H1 (cell line): ENCODE measurements at regions not wholly inside any gene's neighbourhood (a gene's known extent, or its start where the extent isn't known, plus 50 kb on each side); places are given as distances from the start of the nearest gene placed in this dataset.
A peak's percentile ranks its signal among the peaks of the same experiment; 100 is the strongest.

Experiments
- CTCF ChIA-PET: fragments of 300-600 bp; sonication (Branson Sonifier 250); formaldehyde crosslinking; loops from one replicate; lab custom pipeline; 2021; ENCODE audit not compliant: partially characterized antibody; lab: Charles Lee
- POLR2A ChIA-PET: fragments of 300-600 bp; sonication (Branson Sonifier 250); formaldehyde crosslinking; loops from one replicate; lab custom pipeline; 2021; ENCODE audit warnings: inconsistent platforms; ENCODE audit not compliant: partially characterized antibody; lab: Charles Lee
- DNase-seq, 2 experiments: peaks; one replicate each; pipeline versions ENCODE4 v3.0.0 to v3.0.0-alpha.2; 2010 to 2022; ENCODE audit warnings: low spot score in 2 of 2, low read depth in 1 of 2, mixed read lengths in 1 of 2
- FAIRE-seq: peaks from 2 replicates; lab custom pipeline; 2011; peaks lifted over from hg19 to GRCh38; lab: Jason Lieb, UNC
- H2AFZ ChIP-seq: 2 replicates; pipeline ENCODE4 v1.8.1; 2012; ENCODE audit warnings: low read length, inconsistent platforms
- H2AK5ac ChIP-seq: 2 replicates; pipeline ENCODE4 v1.6.1; 2013; ENCODE audit warnings: low read depth, low read length
- H2BK120ac ChIP-seq: replicated peaks from 2 replicates; pipeline ENCODE3; 2013; ENCODE audit warnings: low read depth, low read length, inconsistent platforms
- H2BK12ac ChIP-seq: 2 replicates; pipeline ENCODE4 v1.6.1; 2013; ENCODE audit warnings: low read depth, low read length
- H2BK15ac ChIP-seq: 2 replicates; pipeline ENCODE4 v1.6.1; 2013; ENCODE audit warnings: low read length
- H2BK20ac ChIP-seq: 2 replicates; pipeline ENCODE4 v1.6.1; 2013; ENCODE audit warnings: low read length
- H2BK5ac ChIP-seq: 2 replicates; pipeline ENCODE4 v1.6.1; 2013; ENCODE audit warnings: low read depth, low read length
- H3K14ac ChIP-seq: 2 replicates; pipeline ENCODE4 v1.6.1; 2013; ENCODE audit warnings: inconsistent platforms; ENCODE audit not compliant: insufficient read length
- H3K18ac ChIP-seq: 2 replicates; pipeline ENCODE4 v1.6.1; 2013; ENCODE audit warnings: low read length; ENCODE audit errors: extremely low read depth
- H3K23ac ChIP-seq: 2 replicates; pipeline ENCODE4 v1.6.1; 2013; ENCODE audit warnings: inconsistent platforms; ENCODE audit not compliant: insufficient read length
- H3K23me2 ChIP-seq: 2 replicates; pipeline ENCODE4 v1.6.1; 2013; ENCODE audit warnings: low read depth, low read length
- H3K27ac ChIP-seq: 2 replicates; pipeline ENCODE4 v1.6.1; 2011; ENCODE audit warnings: low read depth, low read length, inconsistent platforms
- H3K27me3 ChIP-seq, 4 experiments: replicated peaks in 1 of 4; 1 replicate in 1 of 4; 2 replicates in 3 of 4; pipeline versions ENCODE4 v1.6.1 to v1.8.1; 2011 to 2013; ENCODE audit warnings: low read length in 3 of 4, mild to moderate bottlenecking in 3 of 4, inconsistent platforms in 2 of 4, mixed read lengths in 2 of 4, moderate library complexity in 1 of 4; ENCODE audit not compliant: control insufficient read depth in 3 of 4, insufficient read depth in 3 of 4; ENCODE audit errors: extremely low read depth in 1 of 4
- H3K36me3 ChIP-seq, 4 experiments: 2 replicates each; pipeline versions ENCODE4 v1.6.1 to v1.8.1; 2011 to 2013; ENCODE audit warnings: mild to moderate bottlenecking in 4 of 4, low read length in 3 of 4, moderate library complexity in 2 of 4, control low read depth in 1 of 4, inconsistent platforms in 1 of 4; ENCODE audit not compliant: insufficient read depth in 4 of 4, control insufficient read depth in 2 of 4
- H3K4ac ChIP-seq: replicated peaks from 2 replicates; pipeline ENCODE3; 2013; ENCODE audit warnings: low read length, low read depth, mixed read lengths, inconsistent platforms; ENCODE audit not compliant: insufficient read length
- H3K4me1 ChIP-seq, 4 experiments: replicated peaks in 1 of 4; 1 replicate in 1 of 4; 2 replicates in 3 of 4; pipeline versions ENCODE4 v1.6.1 to v1.8.1; 2011 to 2013; ENCODE audit warnings: low read length in 3 of 4, inconsistent platforms in 2 of 4, mixed read lengths in 1 of 4; ENCODE audit not compliant: insufficient read depth in 4 of 4, control insufficient read depth in 3 of 4
- H3K4me2 ChIP-seq, 2 experiments: 2 replicates each; pipeline versions ENCODE4 v1.6.1 to v1.8.1; 2011 to 2013; ENCODE audit warnings: low read depth in 2 of 2, low read length in 2 of 2, control low read depth in 1 of 2, inconsistent platforms in 1 of 2, mild to moderate bottlenecking in 1 of 2; ENCODE audit not compliant: insufficient read depth in 1 of 2
- H3K4me3 ChIP-seq, 4 experiments: fragments of 200-600, 300-600 bp in 1 of 4; sonication (generic), shearing (Covaris generic), sonication (Bioruptor Twin) in 1 of 4; 2 replicates each; pipeline versions ENCODE4 v1.5.1 to v1.8.1; 2011 to 2016; ENCODE audit warnings: low read length in 4 of 4, low read depth in 3 of 4, control low read depth in 2 of 4, inconsistent platforms in 2 of 4, mild to moderate bottlenecking in 2 of 4, mixed read lengths in 1 of 4, moderate library complexity in 1 of 4; ENCODE audit not compliant: insufficient read depth in 2 of 4; ENCODE audit errors: extremely low read depth in 1 of 4
- H3K56ac ChIP-seq: replicated peaks from 2 replicates; pipeline ENCODE3; 2013; ENCODE audit warnings: low read depth, mild to moderate bottlenecking, mixed read lengths, low read length, inconsistent platforms; ENCODE audit not compliant: insufficient read length
- H3K79me1 ChIP-seq: 2 replicates; pipeline ENCODE4 v1.6.1; 2013; ENCODE audit warnings: low read depth, low read length, control low read depth
- H3K79me2 ChIP-seq, 2 experiments: 2 replicates each; pipeline versions ENCODE4 v1.6.1 to v1.8.1; 2012 to 2013; ENCODE audit warnings: low read length in 2 of 2, mild to moderate bottlenecking in 2 of 2, inconsistent platforms in 1 of 2; ENCODE audit not compliant: insufficient read depth in 2 of 2, control insufficient read depth in 1 of 2
- H3K9ac ChIP-seq, 4 experiments: replicated peaks in 1 of 4; 1 replicate in 1 of 4; 2 replicates in 3 of 4; pipeline versions ENCODE4 v1.6.1 to v1.8.1; 2011 to 2013; ENCODE audit warnings: low read depth in 3 of 4, low read length in 3 of 4, control low read depth in 2 of 4, mild to moderate bottlenecking in 2 of 4, moderate library complexity in 2 of 4, inconsistent platforms in 1 of 4; ENCODE audit errors: extremely low read depth in 1 of 4
- H3K9me3 ChIP-seq, 2 experiments: 2 replicates each; pipeline versions ENCODE4 v1.6.1 to v1.8.1; 2012 to 2013; ENCODE audit warnings: mild to moderate bottlenecking in 2 of 2, moderate library complexity in 2 of 2, control low read depth in 1 of 2, inconsistent platforms in 1 of 2, low read depth in 1 of 2, low read length in 1 of 2, mixed read lengths in 1 of 2; ENCODE audit not compliant: insufficient read depth in 2 of 2
- H4K20me1 ChIP-seq, 2 experiments: replicated peaks in 1 of 2; 2 replicates each; pipeline versions ENCODE3 to v1.8.1; 2011 to 2013; ENCODE audit warnings: inconsistent platforms in 2 of 2, low read length in 2 of 2, mild to moderate bottlenecking in 1 of 2; ENCODE audit not compliant: insufficient read depth in 2 of 2, control insufficient read depth in 1 of 2
- H4K5ac ChIP-seq: 2 replicates; pipeline ENCODE4 v1.6.1; 2013; ENCODE audit warnings: low read length, low read depth, mixed read lengths, inconsistent platforms; ENCODE audit not compliant: insufficient read length
- H4K8ac ChIP-seq: 2 replicates; pipeline ENCODE4 v1.8.0; 2013; ENCODE audit warnings: mild to moderate bottlenecking, moderate library complexity, low read length, inconsistent platforms; ENCODE audit not compliant: insufficient read depth; ENCODE audit errors: extremely low read depth
- H4K91ac ChIP-seq: replicated peaks from 2 replicates; pipeline ENCODE3; 2013; ENCODE audit warnings: low read length, mixed read lengths, inconsistent platforms; ENCODE audit not compliant: insufficient read length
- BCL11A ChIP-seq, 2 experiments: IDR thresholded peaks; one replicate each; pipeline ENCODE4 v1.6.1; 2011; ENCODE audit warnings: low read depth in 2 of 2, low read length in 2 of 2, mild to moderate bottlenecking in 2 of 2
- CHD2 ChIP-seq: IDR thresholded peaks from 2 replicates; pipeline ENCODE4 v1.6.1; 2012; ENCODE audit warnings: low read length, improper control_type of control experiment
- GTF2F1 ChIP-seq: IDR thresholded peaks from 2 replicates; pipeline ENCODE4 v1.6.1; 2012; ENCODE audit warnings: low read depth, low read length, improper control_type of control experiment, borderline replicate concordance
- PHF8 ChIP-seq: fragments of 200-600 bp; sonication (generic); conservative IDR thresholded peaks from 2 replicates; pipeline ENCODE4 v1.7.1; 2012; ENCODE audit warnings: low read depth, mild to moderate bottlenecking, inconsistent platforms, low read length, moderate library complexity
- RFX5 ChIP-seq: IDR thresholded peaks from 2 replicates; pipeline ENCODE4 v1.6.1; 2011; ENCODE audit warnings: low read depth, low read length, improper control_type of control experiment, borderline replicate concordance
- RXRA ChIP-seq: IDR thresholded peaks from 2 replicates; pipeline ENCODE4 v1.6.1; 2011; ENCODE audit warnings: low read depth, mild to moderate bottlenecking, low read length, moderate library complexity; ENCODE audit not compliant: insufficient read depth
- SP1 ChIP-seq: IDR thresholded peaks from 2 replicates; pipeline ENCODE4 v1.6.1; 2011; ENCODE audit warnings: low read depth, low read length

- DNase-seq, result no peak
- H2BK12ac ChIP-seq, result no peak overlapping the region
- H3K4ac ChIP-seq, result no peak overlapping the region
- no peaks in the 10 kb centered on the region for H3K79me1 ChIP-seq
- H3K9ac ChIP-seq, result no peak overlapping the region
- TF ChIP-seq GTF2F1 (no peak), RXRA (no peak), SP1 (no peak), CHD2 (no peak), PHF8 (no peak), RFX5 (no peak), BCL11A (IDR thresholded peaks at IDR 0.05; ENCODE audit: low read depth in 2 of 2, low read length in 2 of 2) (no peak)
- no peak overlapping the region for H3K23ac ChIP-seq
- H3K23me2 ChIP-seq, result no peaks in the 10 kb centered on the region
- no peak overlapping the region for H3K4me3 ChIP-seq
- H4K5ac ChIP-seq, result no peak overlapping the region
- H2BK20ac ChIP-seq, result no peak overlapping the region
- H2AFZ ChIP-seq, result no peak overlapping the region
- no peak overlapping the region for H3K56ac ChIP-seq
- no peak overlapping the region for H2BK5ac ChIP-seq
- no peak overlapping the region for H2AK5ac ChIP-seq
- peaks cover 0 to 7% (median 1%) of the 10 kb centered on the region in 4 experiments; a peak in 3 of 7 replicates for H3K27me3 ChIP-seq
- no peak overlapping the region for H4K8ac ChIP-seq
- 0 out of 4 replicates have a peak, but pooled peaks cover 0 to 2% of the 10 kb centered on the region in 2 experiments for H3K9me3 ChIP-seq
- no peak overlapping the region for H3K18ac ChIP-seq
- H2BK120ac ChIP-seq, result no peak overlapping the region
- no peak for FAIRE-seq
- H3K36me3 ChIP-seq, result no peaks in the 10 kb centered on the region
- H4K91ac ChIP-seq, result no peak overlapping the region
- no peak overlapping the region for H3K14ac ChIP-seq
- H3K4me2 ChIP-seq, result no peak overlapping the region
- H3K27ac ChIP-seq, result no peak overlapping the region
- ChIA-PET CTCF (no interaction called here), POLR2A (no interaction called here)
- H4K20me1 ChIP-seq, result no peaks in the 10 kb centered on the region
- peaks cover 0 to 5% (median 0%) of the 10 kb centered on the region in 4 experiments; a peak in 2 of 7 replicates for H3K4me1 ChIP-seq
- 0 out of 2 replicates have a peak overlapping the region, but pooled peaks have one; percentile 8 for H2BK15ac ChIP-seq
- H3K79me2 ChIP-seq, result no peaks in the 10 kb centered on the region
These were observed 177.2 kb downstream of the GIPC2 start for GRCh38 chr1:78222960-78223358.
